ENCODE measurements at regions not wholly inside any gene's neighbourhood (a gene's known extent, or its start where the extent isn't known, plus 50 kb on each side); places are given as distances from the start of the nearest gene placed in this dataset.
"Not testable (repeated sequence)": the region's sequence is repeated elsewhere in the genome, so short reads cannot be mapped to it uniquely, and the experiment has no call there.

DNA sequence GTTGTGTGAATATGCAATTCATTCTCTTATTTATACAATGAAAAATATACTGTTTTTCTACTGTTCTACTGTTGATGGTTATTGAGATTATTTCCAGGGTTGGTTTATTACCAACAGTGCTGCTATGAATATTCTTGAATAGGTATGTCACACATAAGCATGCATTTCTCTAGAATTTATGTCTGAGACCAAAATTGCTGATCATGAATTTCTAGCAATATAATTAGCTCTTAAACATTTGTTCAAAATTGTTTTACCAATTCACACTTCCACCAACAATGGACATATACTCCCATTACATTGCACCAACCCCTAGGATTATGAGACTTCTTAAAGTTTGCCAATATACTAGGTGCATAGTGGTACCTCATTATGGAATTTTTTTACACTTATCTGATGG lies 164.1 kb upstream of the KCNQ5 start:
- no peak for DNase-seq (ENCODE audit: low spot score)

DNA sequence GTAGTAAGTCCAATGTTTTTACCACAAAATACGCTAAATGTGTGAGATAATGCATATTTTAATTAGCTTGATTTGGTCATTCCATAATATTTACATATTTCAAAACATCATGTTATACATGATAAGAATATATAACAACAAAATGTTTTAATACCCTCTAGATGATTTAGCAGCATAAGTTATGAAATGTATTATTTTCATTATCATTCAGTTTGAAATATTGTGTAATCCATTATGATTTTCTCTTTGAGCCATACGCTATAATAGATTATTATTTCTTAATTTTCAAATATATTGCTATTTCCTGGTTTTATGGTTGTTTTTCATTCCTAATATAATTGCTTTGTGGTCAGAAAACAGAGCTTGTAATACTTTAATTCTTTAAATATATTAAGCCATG lies 163.3 kb upstream of the KCNQ5 start:
- DNase-seq (ENCODE audit: low spot score): no peak

- no peak for DNase-seq (ENCODE audit: low spot score)
Measured at GRCh38 chr6:72461144-72461543, 160.7 kb upstream of the KCNQ5 start.

DNA sequence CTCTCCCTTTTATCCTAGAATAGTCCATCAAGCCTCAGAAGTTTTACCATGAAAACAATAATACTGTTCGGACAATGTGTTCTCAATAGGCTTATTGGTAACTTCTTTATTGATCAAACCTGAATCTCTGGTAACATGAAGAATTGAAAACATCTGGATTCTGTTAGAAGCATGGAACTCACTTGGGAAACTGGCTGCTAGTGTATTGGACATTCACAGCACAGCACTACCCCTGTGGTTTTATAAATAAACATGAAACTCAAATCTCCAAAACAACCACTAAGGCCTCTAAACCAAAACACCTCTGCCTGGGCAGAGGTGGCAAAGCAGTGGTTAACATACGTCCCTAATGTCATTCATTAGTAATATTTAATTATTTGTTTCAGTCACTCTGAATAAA lies 157.6 kb upstream of the KCNQ5 start:
- no peak for DNase-seq (ENCODE audit: low spot score)

DNA sequence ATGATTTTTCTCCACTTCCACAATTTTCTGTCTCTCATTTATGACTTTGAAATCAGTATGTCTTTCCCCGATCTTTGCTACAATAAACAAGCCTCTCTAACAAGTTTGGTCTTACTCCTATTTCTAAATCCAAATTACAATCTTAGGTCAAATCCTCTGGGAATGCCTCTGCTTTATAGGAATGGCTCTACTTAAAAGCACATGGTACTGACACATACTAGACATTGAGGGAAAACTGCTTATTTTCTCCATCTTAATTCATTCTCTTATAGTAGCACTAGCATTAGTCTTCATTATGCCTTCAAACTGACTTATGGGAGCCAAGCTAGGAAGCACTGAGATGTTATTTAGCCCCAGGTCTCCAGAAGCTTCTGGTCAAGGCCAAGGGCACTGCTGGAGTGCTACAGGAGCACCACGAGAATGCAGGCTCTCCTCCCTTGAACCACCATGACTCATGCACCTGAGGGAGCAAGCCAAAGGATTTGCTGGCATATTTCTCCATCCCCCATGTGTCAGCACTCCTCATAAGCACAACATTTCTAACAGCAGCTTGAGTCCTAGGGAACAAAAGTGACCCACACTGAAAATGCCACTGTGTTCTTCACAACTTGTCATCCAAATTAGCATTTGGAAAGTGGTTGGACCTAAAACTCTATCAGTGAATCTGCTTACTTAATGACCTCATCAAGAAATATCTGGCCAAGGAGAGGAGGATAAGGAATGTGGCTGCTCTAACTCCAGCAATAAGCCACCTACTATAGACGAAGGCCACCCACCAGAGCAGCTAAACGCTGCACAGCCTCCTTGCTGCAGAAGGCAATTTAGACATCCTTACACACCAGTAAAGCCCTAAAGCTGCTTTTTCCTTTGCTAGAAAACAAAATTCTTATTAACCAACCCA lies 156.8 kb upstream of the KCNQ5 start:
- DNase-seq (ENCODE audit: low spot score): no peak

DNA sequence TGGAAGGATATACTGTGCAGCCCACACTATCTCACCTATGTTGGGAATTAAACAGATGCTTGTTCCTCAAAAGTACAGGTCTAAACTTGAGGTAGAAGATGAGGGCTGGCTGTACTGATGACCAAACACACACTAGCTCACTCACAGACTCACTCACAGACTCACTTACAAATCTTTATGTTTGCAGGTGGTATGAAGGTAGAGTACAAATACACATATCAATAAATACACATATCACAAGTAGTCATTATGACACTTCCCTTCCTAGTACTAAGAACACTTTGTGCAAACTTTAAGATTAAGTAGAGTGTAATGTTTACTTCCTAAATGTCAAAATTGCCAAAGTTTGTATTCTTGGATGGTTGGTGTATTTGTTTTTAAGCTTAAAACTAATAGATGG lies 155.4 kb upstream of the KCNQ5 start:
- DNase-seq (ENCODE audit: low spot score): no peak

DNA sequence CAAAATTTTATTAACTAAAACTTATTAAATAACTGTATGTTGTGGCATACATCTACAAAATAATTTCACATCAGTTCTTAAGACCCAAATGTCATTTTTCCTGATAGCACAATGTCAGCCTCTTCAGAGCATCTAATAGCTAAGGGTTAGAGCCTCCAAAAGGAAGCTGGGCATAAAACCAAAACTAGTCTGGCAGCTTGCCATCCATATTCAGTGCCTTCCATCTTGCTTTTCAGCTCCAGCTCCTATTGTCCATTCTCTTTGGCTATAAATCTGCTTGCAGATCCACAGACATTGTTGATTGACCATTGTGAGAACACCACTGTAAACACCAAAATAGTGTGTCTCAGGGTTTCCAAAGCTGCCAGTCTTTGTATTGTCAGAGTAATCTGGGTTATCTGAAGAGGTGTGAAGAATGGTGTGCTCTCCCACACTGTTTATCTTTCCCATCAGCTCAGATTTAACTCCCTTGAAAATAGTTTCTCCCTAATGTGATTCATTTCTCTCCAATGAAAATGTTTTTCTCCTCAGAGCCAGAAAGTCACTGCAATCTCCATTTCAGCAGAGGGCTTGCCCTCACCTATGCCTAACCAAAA lies 154.8 kb upstream of the KCNQ5 start:
- DNase-seq (ENCODE audit: low spot score): no peak

DNA sequence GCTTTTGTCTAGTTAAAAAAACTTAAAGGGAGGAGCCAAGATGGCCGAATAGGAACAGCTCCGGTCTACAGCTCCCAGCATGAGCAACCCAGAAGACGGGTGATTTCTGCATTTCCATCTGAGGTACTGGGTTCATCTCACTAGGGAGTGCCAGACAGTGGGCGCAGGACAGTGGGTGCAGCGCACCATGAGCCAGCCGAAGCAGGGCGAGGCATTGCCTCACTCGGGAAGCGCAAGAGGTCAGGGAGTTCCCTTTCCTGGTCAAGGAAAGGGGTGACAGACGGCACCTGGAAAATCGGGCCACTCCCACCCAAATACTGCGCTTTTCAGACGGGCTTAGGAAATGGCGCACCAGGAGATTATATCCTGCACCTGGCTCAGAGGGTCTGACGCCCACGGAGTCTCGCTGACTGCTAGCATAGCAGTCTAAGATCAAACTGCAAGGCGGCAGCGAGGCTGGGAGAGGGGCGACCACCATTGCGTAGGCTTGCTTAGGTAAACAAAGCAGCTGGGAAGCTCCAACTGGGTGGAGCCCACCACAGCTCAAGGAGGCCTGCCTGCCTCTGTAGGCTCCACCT lies 152.4 kb upstream of the KCNQ5 start:
- DNase-seq (ENCODE audit: low spot score): not testable (repeated sequence)

DNA sequence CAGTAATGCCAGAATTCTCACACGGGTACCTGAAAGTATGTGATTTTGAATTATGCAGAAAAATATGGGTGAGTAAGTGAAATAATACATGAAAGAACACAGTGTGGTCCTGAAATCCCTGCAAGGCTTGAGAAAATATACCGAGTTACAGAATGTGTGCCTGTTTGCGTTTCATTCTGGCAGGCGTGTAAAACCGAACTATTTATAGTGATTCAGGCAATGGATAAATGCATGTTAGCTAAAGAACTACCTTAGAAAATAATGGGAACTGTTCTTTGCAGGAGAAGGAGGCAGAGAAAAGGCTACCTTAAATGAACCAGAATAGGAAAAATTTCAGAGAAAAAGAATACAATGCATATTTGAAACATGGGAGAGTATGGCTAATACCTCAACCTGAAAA lies 145.8 kb upstream of the KCNQ5 start:
- DNase-seq (ENCODE audit: low spot score): no peak

GRCh38 chr6:72476646-72477045 lies 145.2 kb upstream of the KCNQ5 start:
- no peak for DNase-seq (ENCODE audit: low spot score)

GRCh38 chr6:72495441-72495840 lies 126.4 kb upstream of the KCNQ5 start:
- no peak for DNase-seq (ENCODE audit: low spot score)

DNA sequence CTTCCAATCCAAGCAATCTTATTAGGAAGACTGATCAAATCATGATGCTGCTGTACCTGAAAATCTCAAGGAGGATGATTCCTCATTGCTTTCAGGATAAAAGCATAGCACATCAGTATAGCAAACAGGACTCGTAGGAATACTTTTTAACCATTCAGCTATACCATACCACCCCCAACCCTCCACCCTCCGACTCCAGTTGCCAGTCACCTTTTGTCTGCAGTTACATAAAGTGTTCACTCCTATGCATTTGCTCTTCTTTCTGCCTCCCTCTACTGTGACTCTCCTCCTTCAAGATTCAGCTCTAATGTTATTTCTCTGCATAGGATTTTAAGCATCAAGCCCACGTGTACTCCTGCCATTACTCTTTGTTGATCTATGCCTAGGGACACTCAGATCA lies 124.7 kb upstream of the KCNQ5 start:
- DNase-seq (ENCODE audit: low spot score): no peak

DNA sequence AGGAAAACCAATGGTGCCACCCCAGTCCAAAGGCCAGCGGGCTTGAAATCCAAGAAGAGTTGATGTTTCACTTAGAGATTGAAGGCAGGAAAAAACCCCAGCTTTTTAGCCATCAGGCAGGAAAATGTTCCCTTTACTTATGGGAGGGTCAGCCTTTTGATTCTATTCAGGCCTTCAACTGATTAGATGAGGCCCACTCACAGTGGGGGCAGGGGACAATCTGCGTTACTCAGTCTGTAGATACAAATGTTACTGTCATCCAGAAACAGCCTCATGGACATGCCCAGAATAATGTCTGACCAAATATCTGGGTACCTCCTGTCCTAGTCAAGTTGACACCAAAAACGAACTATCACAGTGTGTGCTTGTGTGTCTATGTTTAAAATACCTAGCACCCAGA lies 121.2 kb upstream of the KCNQ5 start:
- DNase-seq (ENCODE audit: low spot score): no peak

DNA sequence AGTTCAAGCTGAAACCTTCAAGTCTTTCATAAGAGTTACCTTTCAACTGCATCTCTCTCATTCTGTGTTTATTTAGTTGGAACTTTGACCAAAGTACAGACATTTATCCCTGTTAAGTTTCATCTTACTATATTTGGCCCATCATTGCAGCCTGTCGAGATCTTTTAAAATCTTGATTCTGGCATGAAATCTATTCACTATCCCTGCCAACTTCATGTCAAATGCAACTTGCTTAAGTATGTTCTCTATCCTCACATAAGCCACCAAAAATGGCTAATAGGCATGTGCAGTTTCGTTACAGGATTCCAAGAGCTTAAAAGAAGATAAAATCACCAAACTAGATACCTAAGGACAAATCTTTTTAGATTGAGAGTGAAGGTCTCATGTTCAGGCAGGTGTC lies 117.5 kb upstream of the KCNQ5 start:
- no peak for DNase-seq (ENCODE audit: low spot score)

GRCh38 chr6:72505446-72505845 lies 116.4 kb upstream of the KCNQ5 start:
- no peak for DNase-seq (ENCODE audit: low spot score)

GRCh38 chr6:72519871-72520270 lies 102.0 kb upstream of the KCNQ5 start:
- no peak for DNase-seq (ENCODE audit: low spot score)

GRCh38 chr6:72521684-72522083 lies 100.2 kb upstream of the KCNQ5 start:
- DNase-seq (ENCODE audit: low spot score): no peak

- DNase-seq (ENCODE audit: low spot score): peak; percentile 34
Measured at GRCh38 chr6:72522735-72523141, 99.1 kb upstream of the KCNQ5 start.

- DNase-seq (ENCODE audit: low spot score): no peak
Measured at GRCh38 chr6:72524011-72524645, 97.7 kb upstream of the KCNQ5 start.

GRCh38 chr6:72525821-72526510 lies 95.9 kb upstream of the KCNQ5 start:
- DNase-seq (ENCODE audit: low spot score): no peak

GRCh38 chr6:72530152-72530551 lies 91.7 kb upstream of the KCNQ5 start:
- DNase-seq (ENCODE audit: low spot score): no peak

DNA sequence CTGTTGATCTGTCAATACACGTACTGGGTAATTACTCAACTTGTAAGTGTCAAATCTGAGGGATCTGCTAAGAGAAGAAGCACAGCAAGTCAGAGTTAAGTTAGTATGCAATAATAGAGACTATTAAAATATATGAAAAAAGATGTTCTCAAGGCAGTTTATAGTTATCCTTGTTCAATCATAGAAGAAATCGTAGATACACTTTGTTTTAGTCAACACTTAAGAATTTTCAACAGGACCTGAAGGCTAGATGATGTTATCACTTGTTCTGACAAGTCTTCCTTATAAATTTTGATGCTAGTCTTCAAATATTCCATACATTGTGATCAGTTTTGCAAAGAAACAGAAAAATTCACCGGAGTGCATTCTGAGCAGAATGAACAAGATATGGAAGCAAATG lies 91.1 kb upstream of the KCNQ5 start:
- DNase-seq (ENCODE audit: low spot score): no peak

Measured in SK-N-DZ (cell line).